ENCODE measurements at regions not wholly inside any gene's neighbourhood (a gene's known extent, or its start where the extent isn't known, plus 50 kb on each side); places are given as distances from the start of the nearest gene placed in this dataset.
A peak's percentile ranks its signal among the peaks of the same experiment; 100 is the strongest.

- H3K4me3 Mint-ChIP-seq: no peak overlapping the region
- Histone ChIP-seq H3K27ac (ENCODE audit: low read depth, low read length) (no peak overlapping the region), H3K9me3 (ENCODE audit: control insufficient read depth, low read length) (peaks cover 24% of the 10 kb centered on the region), H3K4me3 (ENCODE audit: low read length) (peak overlapping the region; percentile 53), H3K36me3 (ENCODE audit: control insufficient read depth, insufficient read depth, low read length) (no peaks in the 10 kb centered on the region), H3K4me1 (ENCODE audit: control insufficient read depth, insufficient read depth, low read length) (no peaks in the 10 kb centered on the region), H3K27me3 (ENCODE audit: control insufficient read depth, insufficient read depth, low read length, poor library complexity, severe bottlenecking) (no peaks in the 10 kb centered on the region), H3K9ac (ENCODE audit: extremely low read depth, low read length, poor library complexity, severe bottlenecking) (no peak overlapping the region)
- H3K27ac Mint-ChIP-seq: no peak overlapping the region
- WGBS, 2 experiments (ENCODE audit: insufficient coverage in 1 of 2, insufficient read length in 1 of 2): 87 to 93% methylated on average over 2 to 5 of the region's 5 CpGs
- no peak for DNase-seq
- H3K36me3 Mint-ChIP-seq (ENCODE audit: low read depth): no peaks in the 10 kb centered on the region
- peaks cover 30% of the 10 kb centered on the region for H3K9me3 Mint-ChIP-seq
- no peaks in the 10 kb centered on the region for H3K27me3 Mint-ChIP-seq (ENCODE audit: insufficient read depth)
- no peak for TF ChIP-seq CTCF (conservative IDR thresholded peaks at IDR 0.05)
- no peaks in the 10 kb centered on the region for H3K4me1 Mint-ChIP-seq
These were observed 131.3 kb downstream of the DCLK3 start for GRCh38 chr3:36633060-36633459.

GRCh38 chr3:36631549-36631948, 132.8 kb downstream of the DCLK3 start:
- Histone ChIP-seq H3K9ac (ENCODE audit: extremely low read depth, low read length, poor library complexity, severe bottlenecking) (no peak overlapping the region), H3K36me3 (ENCODE audit: control insufficient read depth, insufficient read depth, low read length) (no peaks in the 10 kb centered on the region), H3K27ac (ENCODE audit: low read depth, low read length) (no peak overlapping the region), H3K4me3 (ENCODE audit: low read length) (no peak overlapping the region), H3K9me3 (ENCODE audit: control insufficient read depth, low read length) (peaks cover 22% of the 10 kb centered on the region), H3K4me1 (ENCODE audit: control insufficient read depth, insufficient read depth, low read length) (no peaks in the 10 kb centered on the region), H3K27me3 (ENCODE audit: control insufficient read depth, insufficient read depth, low read length, poor library complexity, severe bottlenecking) (no peaks in the 10 kb centered on the region)
- H3K4me3 Mint-ChIP-seq: no peak overlapping the region
- 93% methylated on average over 4 of the region's 4 CpGs; no CpG with 5 or more reads in 1 of the 2 experiments for WGBS, 2 experiments (ENCODE audit: insufficient coverage in 1 of 2, insufficient read length in 1 of 2)
- H3K9me3 Mint-ChIP-seq: peaks cover 30% of the 10 kb centered on the region
- no peaks in the 10 kb centered on the region for H3K27me3 Mint-ChIP-seq (ENCODE audit: insufficient read depth)
- peak; percentile 61 for DNase-seq
- no peaks in the 10 kb centered on the region for H3K36me3 Mint-ChIP-seq (ENCODE audit: low read depth)
- H3K27ac Mint-ChIP-seq: no peak overlapping the region
- peak; percentile 53 for TF ChIP-seq CTCF (conservative IDR thresholded peaks at IDR 0.05)
- no peaks in the 10 kb centered on the region for H3K4me1 Mint-ChIP-seq

- Mint-ChIP-seq H3K36me3 (ENCODE audit: low read depth) (no peaks in the 10 kb centered on the region), H3K9me3 (peaks cover 4% of the 10 kb centered on the region), H3K27ac (no peak overlapping the region), H3K27me3 (ENCODE audit: insufficient read depth) (no peaks in the 10 kb centered on the region), H3K4me3 (no peak overlapping the region), H3K4me1 (no peaks in the 10 kb centered on the region)
- Histone ChIP-seq H3K9ac (ENCODE audit: extremely low read depth, low read length, poor library complexity, severe bottlenecking) (no peak overlapping the region), H3K9me3 (ENCODE audit: control insufficient read depth, low read length) (no peaks in the 10 kb centered on the region), H3K4me3 (ENCODE audit: low read length) (no peak overlapping the region), H3K27me3 (ENCODE audit: control insufficient read depth, insufficient read depth, low read length, poor library complexity, severe bottlenecking) (no peaks in the 10 kb centered on the region), H3K27ac (ENCODE audit: low read depth, low read length) (no peak overlapping the region), H3K36me3 (ENCODE audit: control insufficient read depth, insufficient read depth, low read length) (no peaks in the 10 kb centered on the region), H3K4me1 (ENCODE audit: control insufficient read depth, insufficient read depth, low read length) (no peaks in the 10 kb centered on the region)
- TF ChIP-seq CTCF (conservative IDR thresholded peaks at IDR 0.05): no peak
- no peak for DNase-seq
These were observed 148.5 kb downstream of the DCLK3 start for GRCh38 chr3:36615861-36616260.
